HG02588 (cell line): ENCODE measurements at regions not wholly inside any gene's neighbourhood (a gene's known extent, or its start where the extent isn't known, plus 50 kb on each side); places are given as distances from the start of the nearest gene placed in this dataset.
"Not testable (repeated sequence)": the region's sequence is repeated elsewhere in the genome, so short reads cannot be mapped to it uniquely, and the experiment has no call there.

ENCODE experiments used
- ATAC-seq: cut with Tn5 transposase; IDR thresholded peaks from one replicate; pipeline ENCODE4 v1.9.1; 2021; ENCODE audit warnings: mild to moderate bottlenecking, moderate library complexity; ENCODE audit not compliant: unreplicated experiment

DNA sequence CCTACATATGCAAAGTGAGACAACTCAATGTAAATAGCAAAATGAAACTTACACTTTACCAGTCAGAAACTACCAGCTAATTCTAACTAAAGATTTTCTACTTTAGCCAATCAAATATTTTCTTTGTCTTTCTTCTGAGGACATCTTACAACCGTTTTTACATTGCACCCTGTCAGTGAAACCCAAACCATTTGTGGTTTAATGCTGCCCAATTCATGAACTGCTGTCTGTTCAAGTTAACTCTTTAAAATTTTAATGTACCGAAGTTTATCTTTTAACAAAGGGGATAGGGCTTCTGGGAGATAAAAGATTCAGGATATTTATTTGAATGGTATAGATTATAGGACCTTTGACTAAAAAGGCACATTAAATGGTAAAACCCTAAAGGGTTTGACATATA is 121.3 kb upstream of the HDDC2 start:
- no peak for ATAC-seq

DNA sequence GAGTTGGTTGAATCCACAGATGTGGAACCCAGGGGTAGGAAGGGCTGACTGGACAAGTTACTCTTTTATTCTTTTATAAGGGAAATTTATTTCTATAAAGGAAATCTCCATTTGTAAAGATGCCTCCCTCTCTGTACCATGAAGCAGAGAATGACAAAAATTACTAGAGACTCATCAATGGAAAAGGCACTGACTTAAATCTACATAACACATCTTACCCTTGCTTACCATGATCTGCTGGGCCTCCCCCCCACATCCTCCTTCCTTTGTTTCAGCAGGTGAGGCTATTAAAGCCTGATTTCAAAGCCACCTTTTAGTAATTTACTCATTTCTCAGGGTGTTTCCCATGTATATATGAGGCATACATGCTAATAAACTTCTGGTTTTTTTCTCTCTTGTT is 130.2 kb upstream of the HDDC2 start:
- ATAC-seq: no peak

DNA sequence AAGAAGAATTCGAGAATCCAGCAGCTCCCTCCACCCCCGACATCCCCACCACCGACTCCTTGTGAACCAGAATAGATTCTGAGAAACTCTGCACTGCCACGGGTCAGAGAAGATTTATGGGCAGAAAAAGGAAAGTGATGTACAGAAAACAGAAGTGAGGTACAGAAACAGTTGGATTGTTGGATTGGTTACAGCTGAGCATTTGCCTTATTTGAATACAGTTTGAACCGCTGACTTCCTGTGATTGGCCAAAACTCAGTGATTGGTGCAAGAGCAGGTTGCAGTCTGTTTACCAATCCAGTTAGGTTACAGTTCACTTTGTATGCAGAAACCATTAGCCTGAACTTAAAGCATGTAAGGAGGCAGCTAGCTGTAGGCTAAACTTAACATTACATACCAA is 131.2 kb upstream of the HDDC2 start:
- no peak for ATAC-seq

DNA sequence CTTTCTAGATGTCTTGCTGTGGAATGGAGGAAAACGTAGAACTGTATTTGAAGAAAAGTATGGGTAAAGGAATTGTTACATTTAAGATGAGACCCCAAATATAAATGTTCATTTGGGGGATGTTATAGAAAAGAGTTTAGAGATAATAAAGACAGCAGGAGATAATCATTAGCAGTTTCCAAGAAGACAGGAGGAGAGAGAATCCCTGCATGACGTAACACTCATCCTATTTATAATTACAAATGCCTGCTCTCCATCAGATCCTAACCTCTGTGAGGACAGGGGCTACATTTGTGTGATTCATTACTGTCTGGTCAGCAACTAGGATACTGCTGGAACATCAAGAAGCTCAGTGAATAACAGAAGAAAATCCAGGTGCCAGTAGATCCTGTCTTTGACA is 133.0 kb upstream of the HDDC2 start:
- no peak for ATAC-seq

DNA sequence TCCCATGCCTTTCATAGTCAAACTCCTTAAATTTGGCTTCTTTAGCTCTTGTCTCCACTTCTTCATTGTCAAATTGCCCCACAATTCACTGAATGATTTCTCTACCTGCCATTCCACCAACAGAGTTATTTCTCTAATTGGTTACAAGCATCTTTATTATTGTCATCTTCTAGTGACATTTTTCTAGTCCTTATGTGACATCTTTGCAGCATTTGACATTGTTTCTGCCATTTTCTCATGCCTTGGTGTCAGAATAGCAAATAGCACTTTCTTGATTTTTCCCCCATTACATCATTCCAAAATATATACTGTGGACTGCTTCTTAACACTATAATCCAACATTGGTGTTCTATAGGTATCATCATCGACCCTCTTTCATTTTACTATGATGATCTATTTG is 137.7 kb upstream of the HDDC2 start:
- no peak for ATAC-seq

DNA sequence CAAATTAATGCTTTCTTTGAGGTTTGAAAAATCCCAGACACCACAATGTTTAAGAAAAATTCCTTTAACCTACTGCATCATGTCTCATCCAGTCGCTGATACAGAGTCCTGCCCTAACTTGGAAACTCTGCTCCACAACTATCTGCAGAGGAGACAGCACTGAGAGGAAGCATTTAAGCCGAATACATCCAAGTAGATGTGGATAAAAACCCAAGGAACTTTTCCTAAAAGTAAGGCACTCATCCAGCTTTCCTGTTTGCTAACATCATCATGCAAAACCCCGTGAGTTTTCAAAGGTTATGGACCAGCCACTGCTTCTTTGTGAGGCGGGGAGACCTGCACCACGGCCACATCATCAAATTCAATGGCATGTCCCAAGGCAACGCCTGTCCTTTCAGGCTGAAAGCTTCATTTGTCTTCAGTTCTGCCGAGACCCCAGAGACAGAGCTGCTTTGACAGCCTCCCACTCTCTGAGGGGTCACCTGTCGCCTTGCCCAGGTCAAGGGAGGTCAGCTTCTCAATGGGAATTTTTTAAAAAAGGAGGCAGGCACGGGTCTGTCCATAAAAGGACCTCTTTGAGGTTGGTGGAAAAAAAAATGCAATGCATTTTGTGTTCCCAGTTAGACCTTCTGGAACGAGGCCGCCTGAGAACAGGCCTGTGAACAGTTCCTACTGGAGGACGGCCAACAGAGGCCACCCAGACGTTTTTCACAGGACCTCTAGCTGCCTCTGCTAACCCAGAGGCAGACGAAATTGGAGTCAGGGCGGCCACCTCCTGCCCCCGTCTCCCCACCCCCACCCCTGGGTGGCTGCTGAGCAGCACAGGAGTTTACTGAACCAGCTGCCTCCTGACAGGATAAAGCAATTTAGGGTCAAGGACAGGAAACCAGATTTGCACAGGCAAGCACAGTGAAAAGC is 142.5 kb upstream of the HDDC2 start:
- no peak for ATAC-seq

DNA sequence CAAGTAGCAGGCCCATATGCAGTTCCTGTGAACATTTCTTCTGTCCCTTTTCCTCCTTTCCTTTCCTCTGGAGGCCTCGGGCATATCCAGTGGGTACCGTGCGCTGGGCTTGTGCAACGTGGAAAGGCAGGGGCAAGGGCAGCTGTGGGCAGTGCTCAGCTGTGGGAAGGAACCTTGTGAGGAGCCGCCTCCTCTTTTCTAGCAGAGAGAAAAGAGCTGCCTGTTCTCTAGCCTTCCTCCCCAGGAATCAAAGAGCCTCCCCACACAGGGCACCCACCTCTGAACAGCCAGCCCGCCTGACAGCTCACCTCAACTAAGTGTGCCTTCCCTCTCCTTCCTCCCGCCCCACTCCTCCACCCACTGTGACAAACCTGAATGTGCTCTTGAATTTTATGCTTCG is 143.3 kb upstream of the HDDC2 start:
- ATAC-seq: no peak

DNA sequence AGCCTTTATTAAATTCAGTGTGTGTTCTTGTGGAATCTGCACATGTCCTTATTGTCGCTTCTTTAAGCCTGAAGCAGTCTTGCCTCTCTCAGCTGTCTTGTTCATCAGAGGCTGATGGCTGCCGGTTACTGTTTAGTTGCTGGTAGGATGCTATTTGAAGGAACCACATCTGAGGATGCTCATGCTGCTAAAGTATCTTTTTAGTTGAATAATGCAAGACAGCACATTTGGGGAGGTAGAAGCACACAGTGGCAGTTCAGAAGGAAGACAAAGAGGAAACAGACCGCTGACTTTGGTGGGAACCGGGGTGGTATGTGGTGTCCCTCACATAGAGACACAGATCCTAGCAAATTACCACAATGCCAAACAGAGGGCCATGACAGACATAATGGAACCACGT is 144.2 kb upstream of the HDDC2 start:
- no peak for ATAC-seq

DNA sequence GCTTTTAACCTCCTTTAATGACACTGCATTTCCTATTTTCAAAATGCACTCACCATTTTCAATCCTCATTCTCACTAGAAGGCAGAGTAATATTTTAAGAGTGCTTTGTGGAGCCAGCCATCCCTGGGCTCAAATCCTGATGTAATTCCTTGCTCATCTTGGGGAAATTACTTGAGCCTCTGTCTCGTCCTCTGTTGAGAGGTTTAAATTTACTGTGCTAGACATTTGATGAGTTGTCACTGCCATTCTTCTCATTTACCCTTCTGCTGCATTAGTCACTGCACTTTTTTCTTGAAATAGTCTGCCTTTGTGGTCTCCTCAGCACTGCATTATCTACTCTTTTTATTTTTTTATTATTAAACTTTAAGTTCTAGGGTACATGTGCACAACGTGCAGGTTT is 150.0 kb upstream of the HDDC2 start:
- no peak for ATAC-seq

DNA sequence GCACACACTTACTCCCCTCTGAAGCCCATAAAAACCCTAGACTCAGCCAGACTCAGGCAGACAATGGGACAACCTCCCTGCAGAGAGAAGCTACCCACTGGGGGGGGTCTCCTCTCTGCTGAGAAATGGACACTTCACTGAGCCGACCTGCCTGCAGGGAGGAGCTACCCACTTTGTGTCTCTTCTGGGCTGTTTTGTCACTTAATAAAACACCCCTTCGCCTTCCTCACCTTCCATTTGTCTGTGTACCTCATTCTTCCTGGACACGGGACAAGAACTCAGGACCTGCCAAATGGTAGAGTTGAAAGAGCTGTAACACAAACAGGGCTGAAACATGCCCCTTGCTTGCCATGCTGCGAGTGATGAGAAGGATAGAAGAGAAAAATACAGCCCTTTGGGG is 151.7 kb upstream of the HDDC2 start:
- ATAC-seq: no peak

DNA sequence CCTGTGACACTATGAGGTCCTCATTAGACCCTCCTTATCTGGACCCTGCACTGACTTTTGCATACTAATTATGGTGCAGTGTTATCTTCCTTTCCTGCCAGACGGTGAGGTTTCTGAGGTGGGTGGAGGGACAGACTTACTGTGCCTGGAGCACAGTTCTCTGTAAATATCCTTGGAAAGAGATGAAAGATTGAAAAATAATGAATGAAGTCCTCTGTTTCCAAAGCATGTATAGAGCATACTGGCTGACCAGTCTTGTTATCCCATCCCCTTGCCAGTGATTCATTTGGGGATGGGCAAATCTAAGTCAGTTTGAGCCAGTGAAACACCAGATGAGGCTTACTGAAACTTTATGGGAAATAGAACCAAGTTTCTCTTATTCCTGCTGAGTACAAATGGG is 152.6 kb upstream of the HDDC2 start:
- no peak for ATAC-seq

DNA sequence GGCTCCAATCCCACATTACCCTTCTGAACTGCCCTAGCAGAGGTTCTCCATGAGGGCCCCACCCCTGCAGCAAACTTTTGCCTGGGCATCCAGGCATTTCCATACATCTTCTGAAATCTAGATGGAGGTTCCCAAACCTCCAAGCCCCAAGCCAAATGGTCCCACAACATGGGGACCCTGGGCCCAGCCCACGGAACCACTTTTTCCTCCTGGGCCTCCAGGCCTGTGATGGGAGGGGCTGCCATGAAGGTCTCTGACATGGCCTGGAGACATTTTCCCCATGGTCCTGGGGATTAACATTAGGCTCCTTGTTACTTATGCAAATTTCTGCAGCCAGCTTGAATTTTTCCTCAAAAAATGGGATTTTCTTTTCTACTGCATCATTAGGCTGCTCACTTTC is 156.7 kb upstream of the HDDC2 start:
- ATAC-seq: not testable (repeated sequence)

DNA sequence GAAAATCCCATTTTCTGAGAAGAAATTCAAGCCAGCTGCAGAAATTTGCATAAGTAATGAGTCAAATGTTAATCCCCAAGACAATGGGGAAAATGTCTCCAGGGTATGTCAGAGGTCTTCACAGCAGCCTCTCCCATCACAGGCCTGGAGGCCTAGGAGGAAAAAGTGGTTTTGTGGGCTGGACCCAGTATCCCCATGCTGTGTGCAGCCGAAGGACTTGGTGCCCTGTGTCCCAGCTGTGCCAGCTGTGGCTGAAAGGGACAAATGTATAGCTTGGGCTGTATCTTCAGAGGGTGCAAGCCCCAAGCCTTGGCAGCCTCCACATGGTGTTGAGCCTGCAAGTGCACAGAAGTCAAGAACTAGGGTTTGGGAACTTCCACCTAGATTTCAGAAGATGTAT is 163.6 kb upstream of the HDDC2 start:
- ATAC-seq: not testable (repeated sequence)

DNA sequence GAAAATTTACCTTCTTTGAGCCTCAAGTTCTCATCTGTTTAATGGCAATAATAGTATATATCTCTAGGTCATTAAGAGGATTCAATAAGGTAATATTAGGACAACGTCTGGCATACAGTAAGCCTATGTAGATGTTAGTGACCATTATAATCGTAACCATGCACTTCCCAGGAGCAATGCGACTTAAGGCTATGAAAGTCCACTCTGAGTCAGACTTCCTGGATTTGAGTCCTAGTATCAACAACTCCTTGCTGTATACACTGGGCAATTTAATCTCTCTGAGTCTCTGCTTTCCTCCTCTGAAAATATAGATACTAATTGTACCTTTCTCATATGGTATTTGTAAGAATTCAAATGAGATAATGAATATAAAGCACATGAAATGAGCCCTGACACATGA is 168.1 kb upstream of the HDDC2 start:
- no peak for ATAC-seq

DNA sequence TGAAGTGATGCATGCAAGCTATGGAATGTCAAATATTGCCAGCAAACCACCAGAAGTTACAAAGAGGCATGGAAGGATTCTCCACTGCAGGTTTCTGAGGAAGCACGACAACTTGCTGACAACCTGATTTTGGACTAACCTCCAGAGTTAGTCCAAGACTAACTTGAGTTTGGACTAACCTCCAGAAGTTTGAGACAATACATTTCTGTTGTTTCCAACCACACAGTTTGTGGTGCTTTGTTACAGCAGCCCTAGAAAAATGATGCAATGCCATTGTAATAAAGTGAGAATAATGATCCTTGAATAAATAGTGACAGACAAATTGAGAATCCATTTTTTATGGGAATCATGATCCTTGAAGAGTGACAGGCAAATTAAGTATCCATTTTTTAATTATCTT is 169.9 kb upstream of the HDDC2 start:
- no peak for ATAC-seq

DNA sequence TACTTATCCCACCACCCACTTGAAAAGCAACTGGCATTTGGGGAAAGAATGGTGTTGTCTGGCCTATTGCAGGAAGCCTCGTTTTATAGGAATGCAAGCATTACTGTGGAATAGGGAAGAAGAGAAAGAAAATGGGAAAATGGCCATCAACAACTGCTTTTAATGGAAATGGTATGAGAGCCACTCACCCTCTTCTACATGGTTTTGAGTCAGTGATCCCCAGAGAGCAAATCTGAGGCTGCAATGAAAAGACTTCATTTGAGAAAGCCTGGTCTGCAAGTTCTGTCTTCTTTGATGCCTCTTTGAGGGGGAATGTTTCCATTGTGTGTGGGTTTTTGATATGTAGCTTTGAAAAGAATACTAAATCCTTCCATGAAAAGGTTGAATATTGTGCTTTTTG is 172.3 kb upstream of the HDDC2 start:
- no peak for ATAC-seq

DNA sequence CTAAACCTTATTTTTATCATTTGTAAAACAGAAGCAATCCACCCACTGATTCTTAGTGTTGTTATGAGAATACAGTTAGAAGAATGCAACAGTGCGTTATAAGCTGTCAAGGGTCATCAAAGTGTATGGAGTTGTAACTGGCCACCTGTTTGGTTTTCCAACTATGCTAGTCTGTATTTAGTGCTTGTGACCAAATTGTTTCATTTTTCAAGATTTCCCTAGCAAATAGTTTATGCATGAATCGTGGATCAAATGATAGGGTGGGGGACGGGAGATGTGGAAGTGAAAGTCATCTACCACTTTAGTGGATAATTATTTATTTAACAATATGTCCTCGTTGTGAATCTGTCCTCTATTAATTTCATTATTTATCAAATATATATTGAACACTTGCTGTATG is 175.4 kb upstream of the HDDC2 start:
- no peak for ATAC-seq

DNA sequence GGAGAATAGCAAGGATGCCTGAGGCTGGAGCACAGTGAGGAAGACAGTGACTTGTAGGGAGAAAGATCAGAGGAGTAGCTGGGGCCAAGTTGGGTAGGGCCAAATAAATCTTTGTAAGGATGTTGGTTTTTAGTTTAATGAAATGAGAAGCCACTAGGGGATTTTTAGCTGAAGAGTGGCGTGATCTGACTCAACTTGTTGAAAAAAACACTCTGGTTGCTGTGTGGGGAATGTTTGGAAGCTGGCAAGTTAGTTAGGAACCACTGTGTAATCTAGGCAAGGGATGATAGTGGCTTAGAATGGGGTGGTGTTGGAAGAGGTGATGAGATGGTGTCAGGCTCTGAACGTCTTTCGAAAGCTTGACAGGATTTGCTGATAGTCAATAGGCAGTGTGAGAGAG is 176.1 kb upstream of the HDDC2 start:
- no peak for ATAC-seq

DNA sequence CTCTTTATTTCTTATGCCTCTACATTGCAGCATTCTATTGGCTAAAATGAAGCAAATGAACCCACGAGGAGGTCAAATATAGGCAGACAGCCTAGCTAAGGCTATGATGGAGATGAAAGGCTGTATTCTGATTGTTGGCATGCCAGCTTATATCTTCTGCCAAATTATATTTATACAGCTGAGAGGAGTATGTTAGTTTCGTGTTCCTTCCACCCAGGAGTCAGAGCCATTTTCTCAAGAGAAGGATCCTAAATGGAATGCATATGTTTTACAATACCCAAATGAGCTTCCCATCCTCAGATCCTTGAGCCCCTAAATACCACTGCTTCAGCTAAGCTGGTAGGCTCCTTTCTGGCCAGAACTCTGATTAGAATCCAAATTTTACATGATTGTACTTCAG is 178.4 kb upstream of the HDDC2 start:
- ATAC-seq: no peak

DNA sequence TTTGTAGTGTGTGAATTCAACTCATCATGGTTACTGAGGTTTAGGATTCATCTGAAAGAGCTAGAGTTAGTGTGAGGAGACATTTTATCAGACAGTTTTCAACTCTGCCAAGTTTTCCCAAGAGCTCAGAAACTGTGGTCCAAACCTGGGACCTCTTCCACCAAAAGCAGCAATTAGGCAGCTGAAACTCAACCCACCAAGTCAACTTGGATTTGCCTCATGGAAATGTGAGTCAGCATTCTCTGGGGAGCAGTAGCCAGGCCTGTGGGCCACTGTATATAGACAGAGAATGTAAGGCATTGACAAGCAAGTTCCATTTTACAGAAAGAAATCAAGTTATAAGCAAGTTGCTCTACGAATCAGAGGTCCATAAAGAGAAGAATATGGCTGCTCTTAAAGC is 178.8 kb upstream of the HDDC2 start:
- ATAC-seq: no peak

DNA sequence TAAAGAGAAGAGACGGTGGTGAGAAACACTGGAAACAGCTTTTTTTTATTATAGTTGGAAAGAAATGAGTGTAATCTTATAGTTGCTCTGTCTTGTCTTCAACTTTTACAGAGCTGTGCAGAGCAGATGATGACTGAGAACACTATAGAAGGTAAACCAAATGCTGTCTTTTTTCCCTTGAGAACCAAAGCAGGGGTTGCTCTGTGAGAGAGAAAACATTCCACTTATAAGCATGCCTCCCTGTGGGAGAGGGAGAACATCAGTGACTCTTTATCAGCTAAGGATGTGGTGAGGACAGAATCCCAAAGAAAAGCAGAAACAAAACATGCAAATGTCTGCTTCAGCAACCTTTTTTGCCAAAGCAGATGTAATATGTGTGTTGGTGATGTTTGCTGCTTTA is 179.3 kb upstream of the HDDC2 start:
- no peak for ATAC-seq

DNA sequence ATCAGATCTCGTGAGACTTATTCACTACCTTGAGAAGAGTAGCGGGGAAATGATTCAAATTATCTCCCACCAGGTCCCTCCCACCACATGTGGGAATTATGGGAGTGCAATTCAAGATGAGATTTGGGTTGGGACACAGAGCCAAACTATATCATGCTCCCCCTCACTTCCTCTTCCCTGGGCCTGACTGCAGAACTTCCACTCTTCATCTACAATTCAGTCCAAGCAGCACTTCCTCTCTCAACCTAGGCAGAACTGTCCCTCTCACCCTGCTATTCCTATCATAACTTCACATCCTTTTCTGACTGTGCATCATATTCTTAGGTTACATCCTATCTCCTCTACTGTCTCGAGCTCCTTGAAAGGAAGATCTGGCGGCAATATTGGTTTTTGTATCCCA is 184.0 kb upstream of the HDDC2 start:
- no peak for ATAC-seq

DNA sequence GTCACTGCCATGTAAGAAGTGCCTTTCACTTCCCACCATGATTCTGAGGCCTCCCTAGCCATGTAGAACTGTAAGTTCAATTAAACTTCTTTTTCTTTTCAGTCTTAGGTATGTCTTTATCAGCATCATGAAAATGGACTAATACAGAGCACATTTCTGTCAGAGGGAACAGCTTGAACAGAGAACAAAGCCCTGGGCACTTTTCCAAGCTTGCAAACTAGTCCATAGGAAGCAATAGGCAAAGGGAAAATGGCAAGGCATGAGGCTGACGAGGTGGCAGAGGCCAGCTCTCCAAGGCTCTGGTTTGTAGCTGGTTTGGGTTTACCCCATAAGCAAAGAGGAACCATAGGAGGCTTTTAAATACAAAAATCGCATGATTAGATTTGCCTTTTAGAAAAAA is 185.1 kb upstream of the HDDC2 start:
- ATAC-seq: no peak
